H9 (cell line): ENCODE measurements at regions not wholly inside any gene's neighbourhood (a gene's known extent, or its start where the extent isn't known, plus 50 kb on each side); places are given as distances from the start of the nearest gene placed in this dataset.

Experiments used
- DNase-seq: peaks from one replicate; pipeline ENCODE4 v3.0.0-alpha.2; 2017
- H2AFZ ChIP-seq: one replicate; pipeline ENCODE4 v1.6.1; 2013; ENCODE audit warnings: mild to moderate bottlenecking, low read length, control low read depth, moderate library complexity
- H2AK5ac ChIP-seq: 2 replicates; pipeline ENCODE4 v1.6.1; 2013; ENCODE audit warnings: low read length, control low read depth, mixed read lengths; ENCODE audit not compliant: insufficient read length
- H2BK120ac ChIP-seq: one replicate; pipeline ENCODE4 v1.6.1; 2013; ENCODE audit warnings: low read depth, mild to moderate bottlenecking, low read length, control low read depth, inconsistent platforms; ENCODE audit not compliant: poor library complexity, severe bottlenecking
- H2BK12ac ChIP-seq: 2 replicates; pipeline ENCODE4 v1.6.1; 2013; ENCODE audit warnings: low read length, control low read depth, mixed read lengths, low read depth; ENCODE audit not compliant: insufficient read length
- H2BK15ac ChIP-seq: 2 replicates; pipeline ENCODE4 v1.6.1; 2013; ENCODE audit warnings: low read depth, low read length, control low read depth
- H2BK20ac ChIP-seq: one replicate; pipeline ENCODE4 v1.6.1; 2013; ENCODE audit warnings: low read depth, mild to moderate bottlenecking, low read length, control low read depth, inconsistent platforms; ENCODE audit not compliant: poor library complexity, severe bottlenecking
- H2BK5ac ChIP-seq: 2 replicates; pipeline ENCODE4 v1.6.1; 2013; ENCODE audit warnings: low read length, control low read depth, mixed read lengths; ENCODE audit not compliant: insufficient read length
- H3K14ac ChIP-seq: 2 replicates; pipeline ENCODE4 v1.6.1; 2013; ENCODE audit warnings: low read length, control low read depth; ENCODE audit not compliant: insufficient read depth
- H3K18ac ChIP-seq: 2 replicates; pipeline ENCODE4 v1.6.1; 2013; ENCODE audit warnings: low read depth, mild to moderate bottlenecking, mixed read lengths, low read length, control low read depth; ENCODE audit not compliant: insufficient read length
- H3K23ac ChIP-seq: 2 replicates; pipeline ENCODE4 v1.6.1; 2013; ENCODE audit warnings: low read length, control low read depth, mixed read lengths, low read depth; ENCODE audit not compliant: insufficient read length
- H3K23me2 ChIP-seq: 2 replicates; pipeline ENCODE4 v1.6.1; 2013; ENCODE audit warnings: low read depth, mild to moderate bottlenecking, mixed read lengths, low read length, control low read depth; ENCODE audit not compliant: insufficient read length, poor library complexity, severe bottlenecking
- H3K27ac ChIP-seq: 2 replicates; pipeline ENCODE4 v1.5.1; 2013; ENCODE audit warnings: low read length, control low read depth, mixed read lengths, low read depth; ENCODE audit not compliant: insufficient read length
- H3K27me3 ChIP-seq: 2 replicates; pipeline ENCODE4 v1.6.1; 2013; ENCODE audit warnings: low read length, control low read depth, inconsistent platforms; ENCODE audit not compliant: insufficient read depth
- H3K4ac ChIP-seq: 2 replicates; pipeline ENCODE4 v1.6.1; 2013; ENCODE audit warnings: low read depth, mild to moderate bottlenecking, control low read depth, inconsistent platforms, low read length, moderate library complexity
- H3K4me1 ChIP-seq: 2 replicates; pipeline ENCODE4 v1.6.1; 2013; ENCODE audit warnings: low read length, control low read depth, inconsistent platforms; ENCODE audit not compliant: insufficient read depth
- H3K4me2 ChIP-seq: 2 replicates; pipeline ENCODE4 v1.6.1; 2013; ENCODE audit warnings: low read length, control low read depth, mixed read lengths; ENCODE audit not compliant: insufficient read length, insufficient read depth
- H3K56ac ChIP-seq: 2 replicates; pipeline ENCODE4 v1.6.1; 2013; ENCODE audit warnings: low read depth, mild to moderate bottlenecking, mixed read lengths, low read length, control low read depth; ENCODE audit not compliant: insufficient read length
- H3K79me1 ChIP-seq: 2 replicates; pipeline ENCODE4 v1.6.1; 2013; ENCODE audit warnings: low read depth, mild to moderate bottlenecking, moderate library complexity, low read length, control low read depth, inconsistent platforms; ENCODE audit not compliant: insufficient read depth, poor library complexity, severe bottlenecking
- H3K79me2 ChIP-seq: 2 replicates; pipeline ENCODE4 v1.6.1; 2013; ENCODE audit warnings: low read length, control low read depth, inconsistent platforms; ENCODE audit not compliant: insufficient read depth
- H3K9ac ChIP-seq: 2 replicates; pipeline ENCODE4 v1.6.1; 2013; ENCODE audit warnings: low read length, control low read depth, mixed read lengths; ENCODE audit not compliant: insufficient read length; ENCODE audit errors: extremely low read depth
- H3K9me3 ChIP-seq: one replicate; pipeline ENCODE4 v1.6.1; 2013; ENCODE audit warnings: low read depth, low read length, inconsistent platforms; ENCODE audit not compliant: control insufficient read depth
- H3T11ph ChIP-seq: one replicate; pipeline ENCODE4 v1.6.1; 2013; ENCODE audit warnings: mild to moderate bottlenecking, low read length, control low read depth, inconsistent platforms
- H4K20me1 ChIP-seq: one replicate; pipeline ENCODE4 v1.6.1; 2013; ENCODE audit not compliant: control insufficient read depth, insufficient read length, insufficient read depth
- H4K5ac ChIP-seq: 2 replicates; pipeline ENCODE4 v1.6.1; 2013; ENCODE audit warnings: low read depth, mild to moderate bottlenecking, mixed read lengths, low read length, control low read depth; ENCODE audit not compliant: insufficient read length
- H4K8ac ChIP-seq: replicated peaks from 2 replicates; pipeline ENCODE4 v1.6.1; 2013; ENCODE audit warnings: low read length, control low read depth, mixed read lengths, low read depth; ENCODE audit not compliant: insufficient read length
- H4K91ac ChIP-seq: 2 replicates; pipeline ENCODE4 v1.6.1; 2013; ENCODE audit warnings: low read depth, mild to moderate bottlenecking, moderate library complexity, mixed read lengths, low read length, control low read depth; ENCODE audit not compliant: insufficient read length
- H3K27ac Mint-ChIP-seq, 3 experiments: 2 replicates in 2 of 3; 3 replicates in 1 of 3; pipeline ENCODE4 v1.8.0; 2020 to 2021; ENCODE audit warnings: mixed read lengths in 3 of 3, mild to moderate bottlenecking in 1 of 3, moderate library complexity in 1 of 3
- H3K27me3 Mint-ChIP-seq: 2 replicates; pipeline ENCODE4 v1.8.0; 2021; ENCODE audit warnings: low read depth, mild to moderate bottlenecking, moderate library complexity, mixed read lengths
- H3K36me3 Mint-ChIP-seq, 3 experiments: 2 replicates in 2 of 3; 3 replicates in 1 of 3; pipeline ENCODE4 v1.8.0; 2020 to 2021; ENCODE audit warnings: low read depth in 3 of 3, mixed read lengths in 3 of 3; ENCODE audit not compliant: insufficient read depth in 1 of 3
- H3K4me1 Mint-ChIP-seq, 2 experiments: 2 replicates each; pipeline ENCODE4 v1.8.0; 2020; ENCODE audit warnings: mixed read lengths in 2 of 2
- H3K4me3 Mint-ChIP-seq, 2 experiments: 2 replicates in 1 of 2; 3 replicates in 1 of 2; pipeline ENCODE4 v1.8.0; 2020 to 2021; ENCODE audit warnings: mild to moderate bottlenecking in 2 of 2, mixed read lengths in 2 of 2, moderate library complexity in 1 of 2
- H3K9me3 Mint-ChIP-seq, 2 experiments: 2 replicates in 1 of 2; 3 replicates in 1 of 2; pipeline ENCODE4 v1.8.0; 2020; ENCODE audit warnings: mild to moderate bottlenecking in 2 of 2, mixed read lengths in 2 of 2, moderate library complexity in 1 of 2
- WGBS: extraction: QIAGEN DNeasy Blood & Tissue Kit; methylation state at CpG from one replicate; pipeline ENCODE4 v1.1.7; 2013; ENCODE audit warnings: missing lambda C conversion rate, low lambda C conversion rate, mixed read lengths; ENCODE audit not compliant: insufficient read length; ENCODE audit errors: extremely low coverage; 5-methylcytosine and 5-hydroxymethylcytosine counted together
- TF ChIP-seq, protein P1 (sequence below): fragments of 200-600 bp; sonication (generic); conservative IDR thresholded peaks from 3 replicates; pipeline ENCODE4 v1.8.0; 2021; ENCODE audit warnings: antibody characterized with exemption, mild to moderate bottlenecking

DNA sequence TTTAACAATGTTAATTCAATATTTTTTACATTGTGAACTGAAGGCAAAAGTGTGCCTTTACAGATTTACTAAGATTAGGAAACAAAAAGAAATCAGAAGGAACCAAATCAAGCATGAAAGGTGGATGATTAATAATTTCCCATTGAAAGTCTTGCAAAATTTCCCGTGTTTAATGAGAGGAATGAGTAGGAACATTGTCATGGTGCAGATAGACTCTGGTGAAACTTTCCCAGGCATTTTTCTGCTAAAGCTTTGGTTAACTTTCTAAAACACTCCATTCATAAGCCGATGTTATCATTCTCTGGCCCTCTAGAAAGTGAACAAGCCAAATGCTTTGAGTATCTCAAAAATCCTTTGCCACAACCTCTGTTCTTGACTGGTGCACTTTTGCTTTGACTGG is 1522.8 kb upstream of the PABPC4L start:
- H2BK15ac ChIP-seq: no peak overlapping the region
- no peaks in the 10 kb centered on the region for H3K27me3 ChIP-seq
- H2BK12ac ChIP-seq: no peak overlapping the region
- H2BK20ac ChIP-seq: no peak overlapping the region
- H3K79me1 ChIP-seq: no peaks in the 10 kb centered on the region
- H3K27me3 Mint-ChIP-seq: no peaks in the 10 kb centered on the region
- H3K18ac ChIP-seq: no peak overlapping the region
- no peak overlapping the region for H4K8ac ChIP-seq
- no peak overlapping the region for H3K9ac ChIP-seq
- no peak overlapping the region for H3K4ac ChIP-seq
- no peak overlapping the region for H2AFZ ChIP-seq
- H3K23me2 ChIP-seq: no peaks in the 10 kb centered on the region
- H4K91ac ChIP-seq: no peak overlapping the region
- no peak overlapping the region for H2BK120ac ChIP-seq
- no peak overlapping the region for H3K56ac ChIP-seq
- no peak overlapping the region for H3T11ph ChIP-seq
- H3K27ac Mint-ChIP-seq: no peak overlapping the region
- H3K36me3 Mint-ChIP-seq: no peaks in the 10 kb centered on the region
- DNase-seq: no peak
- no peak overlapping the region for H3K23ac ChIP-seq
- H3K4me2 ChIP-seq: no peak overlapping the region
- no peak overlapping the region for H3K27ac ChIP-seq
- no peak overlapping the region for H3K4me3 Mint-ChIP-seq
- no peaks in the 10 kb centered on the region for H3K79me2 ChIP-seq
- WGBS: no CpG with 5 or more reads among the region's 2 CpGs
- no peak overlapping the region for H3K14ac ChIP-seq
- no peak overlapping the region for H2BK5ac ChIP-seq
- no peaks in the 10 kb centered on the region for H3K9me3 Mint-ChIP-seq
- no peaks in the 10 kb centered on the region for H3K4me1 Mint-ChIP-seq
- no peaks in the 10 kb centered on the region for H4K20me1 ChIP-seq
- H2AK5ac ChIP-seq: no peak overlapping the region
- no peaks in the 10 kb centered on the region for H3K4me1 ChIP-seq
- no peaks in the 10 kb centered on the region for H3K9me3 ChIP-seq
- H4K5ac ChIP-seq: no peak overlapping the region
- TF ChIP-seq, protein P1, sequence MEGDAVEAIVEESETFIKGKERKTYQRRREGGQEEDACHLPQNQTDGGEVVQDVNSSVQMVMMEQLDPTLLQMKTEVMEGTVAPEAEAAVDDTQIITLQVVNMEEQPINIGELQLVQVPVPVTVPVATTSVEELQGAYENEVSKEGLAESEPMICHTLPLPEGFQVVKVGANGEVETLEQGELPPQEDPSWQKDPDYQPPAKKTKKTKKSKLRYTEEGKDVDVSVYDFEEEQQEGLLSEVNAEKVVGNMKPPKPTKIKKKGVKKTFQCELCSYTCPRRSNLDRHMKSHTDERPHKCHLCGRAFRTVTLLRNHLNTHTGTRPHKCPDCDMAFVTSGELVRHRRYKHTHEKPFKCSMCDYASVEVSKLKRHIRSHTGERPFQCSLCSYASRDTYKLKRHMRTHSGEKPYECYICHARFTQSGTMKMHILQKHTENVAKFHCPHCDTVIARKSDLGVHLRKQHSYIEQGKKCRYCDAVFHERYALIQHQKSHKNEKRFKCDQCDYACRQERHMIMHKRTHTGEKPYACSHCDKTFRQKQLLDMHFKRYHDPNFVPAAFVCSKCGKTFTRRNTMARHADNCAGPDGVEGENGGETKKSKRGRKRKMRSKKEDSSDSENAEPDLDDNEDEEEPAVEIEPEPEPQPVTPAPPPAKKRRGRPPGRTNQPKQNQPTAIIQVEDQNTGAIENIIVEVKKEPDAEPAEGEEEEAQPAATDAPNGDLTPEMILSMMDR: no peak
